Liver (tissue), 8 donors: ENCODE measurements at regions not wholly inside any gene's neighbourhood (a gene's known extent, or its start where the extent isn't known, plus 50 kb on each side); places are given as distances from the start of the nearest gene placed in this dataset.

Source experiments
- DNase-seq: peaks from one replicate; pipeline ENCODE4 v3.0.0-alpha.2; 2017; ENCODE audit warnings: low spot score
- H3K27ac ChIP-seq, 2 donors: one replicate each; pipeline ENCODE4 v1.7.0; 2013; ENCODE audit warnings: inconsistent platforms in 2 of 2, low read length in 2 of 2, control low read depth in 1 of 2, low read depth in 1 of 2, mild to moderate bottlenecking in 1 of 2
- H3K27me3 ChIP-seq, 4 donors: one replicate each; pipeline versions ENCODE4 v1.6.1 to v1.7.0; 2013; ENCODE audit warnings: low read length in 3 of 4, inconsistent platforms in 1 of 4, mild to moderate bottlenecking in 1 of 4, moderate library complexity in 1 of 4; ENCODE audit not compliant: control insufficient read depth in 4 of 4, insufficient read depth in 4 of 4
- H3K36me3 ChIP-seq, 4 donors: one replicate each; pipeline versions ENCODE4 v1.6.1 to v1.7.0; 2013; ENCODE audit warnings: low read length in 3 of 4, mild to moderate bottlenecking in 3 of 4, low read depth in 1 of 4, moderate library complexity in 1 of 4; ENCODE audit not compliant: control insufficient read depth in 4 of 4, insufficient read depth in 3 of 4
- H3K4me1 ChIP-seq, 4 donors: one replicate each; pipeline versions ENCODE4 v1.6.1 to v1.7.0; 2013; ENCODE audit warnings: low read length in 3 of 4, mild to moderate bottlenecking in 3 of 4, moderate library complexity in 1 of 4; ENCODE audit not compliant: control insufficient read depth in 4 of 4, insufficient read depth in 4 of 4
- H3K4me3 ChIP-seq, 3 donors: one replicate each; pipeline versions ENCODE4 v1.6.1 to v1.7.0; 2013; ENCODE audit warnings: low read length in 3 of 3, control low read depth in 1 of 3, low read depth in 1 of 3, mild to moderate bottlenecking in 1 of 3
- H3K9ac ChIP-seq, 2 donors: one replicate each; pipeline ENCODE4 v1.7.0; 2013; ENCODE audit warnings: low read length in 2 of 2, mild to moderate bottlenecking in 2 of 2, moderate library complexity in 2 of 2, control low read depth in 1 of 2, low read depth in 1 of 2
- H3K9me3 ChIP-seq, 4 donors: one replicate each; pipeline versions ENCODE4 v1.6.1 to v1.7.0; 2013; ENCODE audit warnings: low read length in 3 of 4; ENCODE audit not compliant: control insufficient read depth in 4 of 4
- FOXA1 ChIP-seq: IDR thresholded peaks from 2 replicates; pipeline ENCODE4 v1.6.1; 2016; ENCODE audit warnings: antibody characterized with exemption
- FOXA2 ChIP-seq: IDR thresholded peaks from 2 replicates; pipeline ENCODE4 v1.6.1; 2016; ENCODE audit warnings: antibody characterized with exemption
- GABPA ChIP-seq, 2 donors: IDR thresholded peaks in 1 of 2; conservative IDR thresholded peaks in 1 of 2; 2 replicates each; pipeline ENCODE4 v1.6.1; 2016; ENCODE audit warnings: antibody characterized with exemption in 2 of 2, mild to moderate bottlenecking in 1 of 2, moderate library complexity in 1 of 2
- HNF4A ChIP-seq, 2 donors: conservative IDR thresholded peaks; 2 replicates each; pipeline ENCODE4 v1.6.1; 2016; ENCODE audit warnings: antibody characterized with exemption in 2 of 2, mild to moderate bottlenecking in 2 of 2
- HNF4G ChIP-seq: IDR thresholded peaks from 2 replicates; pipeline ENCODE4 v1.6.1; 2016; ENCODE audit warnings: antibody characterized with exemption
- JUND ChIP-seq, 2 donors: IDR thresholded peaks; 2 replicates each; pipeline ENCODE4 v1.6.1; 2016; ENCODE audit warnings: antibody characterized with exemption in 2 of 2
- NR2F2 ChIP-seq: IDR thresholded peaks from 2 replicates; pipeline ENCODE4 v1.6.1; 2016; ENCODE audit warnings: antibody characterized with exemption
- RAD21 ChIP-seq, 2 donors: IDR thresholded peaks; 2 replicates each; pipeline ENCODE4 v1.6.1; 2016; ENCODE audit warnings: antibody characterized with exemption in 2 of 2, mild to moderate bottlenecking in 2 of 2
- RXRA ChIP-seq, 2 donors: IDR thresholded peaks; 2 replicates each; pipeline ENCODE4 v1.6.1; 2017 to 2018; ENCODE audit warnings: antibody characterized with exemption in 2 of 2, mild to moderate bottlenecking in 1 of 2
- SP1 ChIP-seq: IDR thresholded peaks from 2 replicates; pipeline ENCODE4 v1.6.1; 2018; ENCODE audit warnings: antibody characterized with exemption, mild to moderate bottlenecking
- TAF1 ChIP-seq: conservative IDR thresholded peaks from 2 replicates; pipeline ENCODE4 v1.6.1; 2016; ENCODE audit warnings: antibody characterized with exemption, mild to moderate bottlenecking
- WGBS: extraction: QIAGEN DNeasy Blood & Tissue Kit; methylation state at CpG from one replicate; pipeline ENCODE4 v1.1.7; 2013; 5-methylcytosine and 5-hydroxymethylcytosine counted together
- TF ChIP-seq, protein P1 (sequence below): IDR thresholded peaks from 2 replicates; pipeline ENCODE4 v1.6.1; 2016; ENCODE audit warnings: antibody characterized with exemption, mild to moderate bottlenecking
- TF ChIP-seq, protein P2 (sequence below): IDR thresholded peaks from 2 replicates; pipeline ENCODE4 v1.6.1; 2016; ENCODE audit warnings: antibody characterized with exemption
- TF ChIP-seq, protein P3 (sequence below): IDR thresholded peaks from 2 replicates; pipeline ENCODE4 v1.6.1; 2016; ENCODE audit warnings: antibody characterized with exemption
- TF ChIP-seq, protein P4 (sequence below): fragments of 150-350 bp; IDR thresholded peaks from 2 replicates; pipeline ENCODE4 v1.5.1; 2017; ENCODE audit warnings: improper control_type of control experiment, low read depth, low read length; ENCODE audit not compliant: missing input control
- TF ChIP-seq, protein P5 (sequence below): IDR thresholded peaks from 2 replicates; pipeline ENCODE4 v1.6.1; 2016; ENCODE audit warnings: antibody characterized with exemption
- donor health status: healthy.
- donor health status: healthy.
- donor health status: healthy.
- donor health status: healthy.
- donor health status: healthy.

DNA sequence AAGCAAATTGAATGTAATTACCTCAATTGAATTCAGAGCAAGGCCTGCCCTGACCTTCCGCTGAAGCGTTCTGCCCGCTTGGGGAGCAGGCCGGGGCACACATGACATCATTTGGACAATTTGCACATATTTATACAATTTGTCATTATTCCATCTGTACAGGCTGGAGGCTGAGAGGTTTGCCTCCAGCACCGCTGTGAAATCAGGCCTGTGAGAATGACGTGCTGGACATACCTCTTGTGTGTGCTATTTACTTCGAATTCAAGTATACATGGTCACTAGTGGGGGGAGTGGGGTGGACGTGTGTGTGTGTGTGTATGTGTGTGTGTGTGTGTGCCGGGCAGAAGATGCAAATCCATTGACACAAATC lies 285.6 kb downstream of the SHOX start (continued):
- TF ChIP-seq, protein P1, sequence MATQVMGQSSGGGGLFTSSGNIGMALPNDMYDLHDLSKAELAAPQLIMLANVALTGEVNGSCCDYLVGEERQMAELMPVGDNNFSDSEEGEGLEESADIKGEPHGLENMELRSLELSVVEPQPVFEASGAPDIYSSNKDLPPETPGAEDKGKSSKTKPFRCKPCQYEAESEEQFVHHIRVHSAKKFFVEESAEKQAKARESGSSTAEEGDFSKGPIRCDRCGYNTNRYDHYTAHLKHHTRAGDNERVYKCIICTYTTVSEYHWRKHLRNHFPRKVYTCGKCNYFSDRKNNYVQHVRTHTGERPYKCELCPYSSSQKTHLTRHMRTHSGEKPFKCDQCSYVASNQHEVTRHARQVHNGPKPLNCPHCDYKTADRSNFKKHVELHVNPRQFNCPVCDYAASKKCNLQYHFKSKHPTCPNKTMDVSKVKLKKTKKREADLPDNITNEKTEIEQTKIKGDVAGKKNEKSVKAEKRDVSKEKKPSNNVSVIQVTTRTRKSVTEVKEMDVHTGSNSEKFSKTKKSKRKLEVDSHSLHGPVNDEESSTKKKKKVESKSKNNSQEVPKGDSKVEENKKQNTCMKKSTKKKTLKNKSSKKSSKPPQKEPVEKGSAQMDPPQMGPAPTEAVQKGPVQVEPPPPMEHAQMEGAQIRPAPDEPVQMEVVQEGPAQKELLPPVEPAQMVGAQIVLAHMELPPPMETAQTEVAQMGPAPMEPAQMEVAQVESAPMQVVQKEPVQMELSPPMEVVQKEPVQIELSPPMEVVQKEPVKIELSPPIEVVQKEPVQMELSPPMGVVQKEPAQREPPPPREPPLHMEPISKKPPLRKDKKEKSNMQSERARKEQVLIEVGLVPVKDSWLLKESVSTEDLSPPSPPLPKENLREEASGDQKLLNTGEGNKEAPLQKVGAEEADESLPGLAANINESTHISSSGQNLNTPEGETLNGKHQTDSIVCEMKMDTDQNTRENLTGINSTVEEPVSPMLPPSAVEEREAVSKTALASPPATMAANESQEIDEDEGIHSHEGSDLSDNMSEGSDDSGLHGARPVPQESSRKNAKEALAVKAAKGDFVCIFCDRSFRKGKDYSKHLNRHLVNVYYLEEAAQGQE: no peak
- TF ChIP-seq RXRA (IDR thresholded peaks at IDR 0.05): no peak
- no peak for TF ChIP-seq HNF4G

DNA sequence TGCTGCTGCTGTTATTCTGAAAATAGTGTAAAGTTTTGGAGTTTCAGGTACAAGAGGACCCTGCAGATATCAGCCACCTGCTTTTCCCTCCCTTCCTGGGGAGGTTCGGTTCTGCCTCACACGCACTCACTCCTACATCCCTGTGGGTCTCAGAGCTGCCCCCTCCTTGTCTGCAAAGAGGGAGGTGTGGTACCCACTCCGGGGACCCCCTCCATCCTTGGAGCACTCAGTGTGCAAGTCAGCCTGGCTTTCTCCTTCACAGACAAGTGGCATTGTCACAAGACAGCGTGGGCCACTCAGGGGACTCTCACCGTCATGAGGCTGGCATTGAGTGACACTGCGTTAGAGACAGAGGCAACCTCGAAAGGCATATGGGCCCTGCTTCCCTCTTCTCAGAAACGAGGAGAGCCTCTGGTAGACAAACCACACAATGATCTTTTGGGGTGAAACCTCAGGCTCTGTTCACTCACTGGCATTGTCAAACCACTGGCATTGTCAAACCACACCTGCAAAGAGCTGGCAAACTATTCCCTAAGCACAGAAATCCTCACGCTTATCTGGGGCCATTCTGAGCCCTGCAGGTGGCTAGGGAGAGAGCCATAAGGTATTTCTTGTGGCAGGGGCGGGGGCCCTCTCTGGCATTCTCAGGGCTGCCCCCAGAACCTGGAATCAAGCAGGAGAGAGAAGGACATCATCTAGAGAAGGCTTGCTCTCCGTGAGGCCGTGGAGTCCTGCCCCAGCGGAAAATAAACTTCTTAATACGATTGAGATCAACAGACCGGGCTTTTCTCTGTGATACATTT lies 285.0 kb downstream of the SHOX start:
- Histone ChIP-seq H3K4me1 (no peaks in the 10 kb centered on the region), H3K27ac (no peak overlapping the region), H3K4me3 (no peak overlapping the region), H3K9ac (no peak overlapping the region), H3K27me3 (no peaks in the 10 kb centered on the region), H3K36me3 (no peaks in the 10 kb centered on the region), H3K9me3 (peaks cover 0 to 3% (median 0%) of the 10 kb centered on the region in 4 donors)
- TF ChIP-seq, protein P1: no peak
- TF ChIP-seq TAF1 (no peak), RXRA (IDR thresholded peaks at IDR 0.05) (no peak), FOXA2 (no peak), HNF4A (conservative IDR thresholded peaks at IDR 0.05) (no peak), SP1 (no peak), JUND (IDR thresholded peaks at IDR 0.05) (no peak), NR2F2 (no peak), GABPA (IDR thresholded peaks at IDR 0.05 in 1 of 2, conservative IDR thresholded peaks at IDR 0.05 in 1 of 2) (no peak), HNF4G (no peak), FOXA1 (no peak), RAD21 (IDR thresholded peaks at IDR 0.05) (no peak)
- TF ChIP-seq, protein P2, sequence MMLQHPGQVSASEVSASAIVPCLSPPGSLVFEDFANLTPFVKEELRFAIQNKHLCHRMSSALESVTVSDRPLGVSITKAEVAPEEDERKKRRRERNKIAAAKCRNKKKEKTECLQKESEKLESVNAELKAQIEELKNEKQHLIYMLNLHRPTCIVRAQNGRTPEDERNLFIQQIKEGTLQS: no peak
- TF ChIP-seq, protein P3, sequence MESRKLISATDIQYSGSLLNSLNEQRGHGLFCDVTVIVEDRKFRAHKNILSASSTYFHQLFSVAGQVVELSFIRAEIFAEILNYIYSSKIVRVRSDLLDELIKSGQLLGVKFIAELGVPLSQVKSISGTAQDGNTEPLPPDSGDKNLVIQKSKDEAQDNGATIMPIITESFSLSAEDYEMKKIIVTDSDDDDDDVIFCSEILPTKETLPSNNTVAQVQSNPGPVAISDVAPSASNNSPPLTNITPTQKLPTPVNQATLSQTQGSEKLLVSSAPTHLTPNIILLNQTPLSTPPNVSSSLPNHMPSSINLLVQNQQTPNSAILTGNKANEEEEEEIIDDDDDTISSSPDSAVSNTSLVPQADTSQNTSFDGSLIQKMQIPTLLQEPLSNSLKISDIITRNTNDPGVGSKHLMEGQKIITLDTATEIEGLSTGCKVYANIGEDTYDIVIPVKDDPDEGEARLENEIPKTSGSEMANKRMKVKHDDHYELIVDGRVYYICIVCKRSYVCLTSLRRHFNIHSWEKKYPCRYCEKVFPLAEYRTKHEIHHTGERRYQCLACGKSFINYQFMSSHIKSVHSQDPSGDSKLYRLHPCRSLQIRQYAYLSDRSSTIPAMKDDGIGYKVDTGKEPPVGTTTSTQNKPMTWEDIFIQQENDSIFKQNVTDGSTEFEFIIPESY: no peak
- TF ChIP-seq, protein P4, sequence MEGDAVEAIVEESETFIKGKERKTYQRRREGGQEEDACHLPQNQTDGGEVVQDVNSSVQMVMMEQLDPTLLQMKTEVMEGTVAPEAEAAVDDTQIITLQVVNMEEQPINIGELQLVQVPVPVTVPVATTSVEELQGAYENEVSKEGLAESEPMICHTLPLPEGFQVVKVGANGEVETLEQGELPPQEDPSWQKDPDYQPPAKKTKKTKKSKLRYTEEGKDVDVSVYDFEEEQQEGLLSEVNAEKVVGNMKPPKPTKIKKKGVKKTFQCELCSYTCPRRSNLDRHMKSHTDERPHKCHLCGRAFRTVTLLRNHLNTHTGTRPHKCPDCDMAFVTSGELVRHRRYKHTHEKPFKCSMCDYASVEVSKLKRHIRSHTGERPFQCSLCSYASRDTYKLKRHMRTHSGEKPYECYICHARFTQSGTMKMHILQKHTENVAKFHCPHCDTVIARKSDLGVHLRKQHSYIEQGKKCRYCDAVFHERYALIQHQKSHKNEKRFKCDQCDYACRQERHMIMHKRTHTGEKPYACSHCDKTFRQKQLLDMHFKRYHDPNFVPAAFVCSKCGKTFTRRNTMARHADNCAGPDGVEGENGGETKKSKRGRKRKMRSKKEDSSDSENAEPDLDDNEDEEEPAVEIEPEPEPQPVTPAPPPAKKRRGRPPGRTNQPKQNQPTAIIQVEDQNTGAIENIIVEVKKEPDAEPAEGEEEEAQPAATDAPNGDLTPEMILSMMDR: no peak
- TF ChIP-seq, protein P5, sequence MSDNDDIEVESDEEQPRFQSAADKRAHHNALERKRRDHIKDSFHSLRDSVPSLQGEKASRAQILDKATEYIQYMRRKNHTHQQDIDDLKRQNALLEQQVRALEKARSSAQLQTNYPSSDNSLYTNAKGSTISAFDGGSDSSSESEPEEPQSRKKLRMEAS: no peak
- no peak for DNase-seq
- 66% methylated on average over 15 of the region's 15 CpGs for WGBS
